HK-2 (cell line): ENCODE measurements at regions not wholly inside any gene's neighbourhood (a gene's known extent, or its start where the extent isn't known, plus 50 kb on each side); places are given as distances from the start of the nearest gene placed in this dataset.
"Not testable (repeated sequence)": the region's sequence is repeated elsewhere in the genome, so short reads cannot be mapped to it uniquely, and the experiment has no call there.

Experiments used
- DNase-seq: peaks from one replicate; pipeline ENCODE4 v3.0.0-alpha.2; 2018; ENCODE audit not compliant: unreplicated experiment

DNA sequence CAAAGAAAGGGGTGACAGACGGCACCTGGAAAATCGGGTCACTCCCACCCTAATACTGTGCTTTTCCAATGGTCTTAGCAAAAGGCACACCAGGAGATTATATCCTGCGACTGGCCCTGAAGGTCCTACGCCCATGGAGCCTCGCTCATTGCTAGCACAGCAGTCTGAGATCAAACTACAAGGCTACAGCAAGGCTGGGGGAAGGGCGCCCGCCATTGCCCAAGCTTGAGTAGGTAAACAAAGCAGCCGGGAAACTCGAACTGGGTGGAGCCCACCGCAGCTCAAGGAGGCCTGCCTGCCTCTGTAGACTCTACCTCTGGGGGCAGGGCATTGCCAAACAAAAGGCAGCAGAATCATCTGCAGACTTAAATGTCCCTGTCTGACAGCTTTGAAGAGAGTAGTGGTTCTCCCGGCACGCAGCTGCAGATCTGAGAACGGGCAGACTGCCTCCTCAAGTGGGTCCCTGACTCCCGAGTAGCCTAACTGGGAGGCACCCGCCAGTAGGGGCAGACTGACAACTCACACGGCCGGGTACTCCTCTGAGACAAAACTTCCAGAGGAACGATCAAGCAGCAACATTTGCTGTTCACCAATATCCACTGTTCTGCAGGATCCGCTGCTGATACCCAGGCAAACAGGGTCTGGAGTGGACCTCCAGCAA lies 406.0 kb downstream of the TFAP2B start:
- not testable (repeated sequence) for DNase-seq

DNA sequence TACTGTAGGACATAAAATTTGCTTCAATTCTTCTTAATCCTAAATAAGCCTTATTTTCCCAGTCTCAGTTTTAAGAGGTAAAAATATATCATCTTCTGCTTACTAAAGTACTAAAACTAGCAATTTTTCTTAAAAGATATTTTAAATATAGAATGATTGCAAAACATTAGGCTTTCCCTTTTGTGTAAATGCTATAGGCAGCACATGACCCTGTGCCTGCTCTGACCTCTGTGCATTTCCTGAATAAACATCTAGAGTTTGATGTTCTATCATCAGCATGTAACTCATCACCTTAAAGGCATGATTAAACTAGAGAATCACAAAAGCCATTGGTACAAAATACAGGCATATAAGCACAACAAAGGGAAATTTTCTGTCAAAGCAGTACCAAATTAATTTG lies 422.7 kb downstream of the TFAP2B start:
- DNase-seq: no peak

DNA sequence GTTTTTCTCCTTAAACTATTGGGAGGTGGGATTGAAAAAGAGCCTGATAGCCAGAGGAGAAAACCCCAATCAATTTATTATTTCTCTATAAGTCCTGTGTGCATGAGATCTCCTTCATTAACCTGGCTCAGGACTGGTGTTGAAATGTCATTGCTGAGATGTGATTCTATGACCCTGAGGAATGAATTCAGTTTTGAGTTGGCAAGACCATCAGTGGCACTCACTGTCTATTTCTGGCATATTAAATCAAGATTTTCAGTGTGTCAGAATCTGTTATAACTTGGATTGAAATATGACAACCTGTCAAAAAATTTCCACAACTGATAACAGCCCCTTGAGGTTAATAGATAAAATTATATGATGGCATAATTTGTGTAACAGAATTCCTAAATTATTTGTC lies 431.1 kb downstream of the TFAP2B start:
- DNase-seq: no peak

DNA sequence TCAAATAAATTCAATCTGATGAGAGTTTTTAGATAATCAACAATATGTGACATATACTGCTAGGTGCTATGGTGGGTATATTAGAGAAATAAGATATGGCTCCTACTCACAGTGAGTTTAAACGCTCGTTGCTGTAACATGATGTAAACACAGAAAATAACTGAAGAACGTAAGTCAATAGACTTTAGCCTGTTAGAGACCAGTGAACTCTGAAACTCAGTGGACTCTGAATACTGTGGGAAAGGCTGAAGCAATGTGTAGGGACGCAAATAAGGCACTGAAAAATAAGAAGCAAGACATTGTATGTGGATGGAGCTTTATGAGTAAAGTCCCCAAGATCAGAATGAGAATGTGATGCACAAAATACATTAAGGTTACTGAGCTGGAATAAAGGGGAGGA lies 431.6 kb downstream of the TFAP2B start:
- no peak for DNase-seq

DNA sequence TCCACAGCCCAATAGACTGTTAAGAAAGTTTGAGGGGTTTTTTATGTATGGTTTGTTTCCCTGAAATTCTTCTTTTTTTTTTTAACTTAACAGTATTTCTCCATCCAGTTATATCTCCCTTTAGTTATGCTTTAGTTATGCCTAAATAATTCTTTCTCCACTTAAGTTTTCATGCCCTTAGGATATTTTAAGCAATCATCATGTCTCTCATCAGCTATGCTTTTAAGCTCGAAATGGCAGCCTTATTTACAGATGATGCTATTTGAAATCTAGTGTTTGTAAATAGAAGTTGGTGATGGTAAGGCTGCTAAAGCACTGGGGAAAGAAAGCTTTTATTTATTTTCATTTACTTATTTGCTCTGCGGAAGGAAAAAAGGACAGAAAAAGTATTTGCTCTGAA lies 439.3 kb downstream of the TFAP2B start:
- no peak for DNase-seq

DNA sequence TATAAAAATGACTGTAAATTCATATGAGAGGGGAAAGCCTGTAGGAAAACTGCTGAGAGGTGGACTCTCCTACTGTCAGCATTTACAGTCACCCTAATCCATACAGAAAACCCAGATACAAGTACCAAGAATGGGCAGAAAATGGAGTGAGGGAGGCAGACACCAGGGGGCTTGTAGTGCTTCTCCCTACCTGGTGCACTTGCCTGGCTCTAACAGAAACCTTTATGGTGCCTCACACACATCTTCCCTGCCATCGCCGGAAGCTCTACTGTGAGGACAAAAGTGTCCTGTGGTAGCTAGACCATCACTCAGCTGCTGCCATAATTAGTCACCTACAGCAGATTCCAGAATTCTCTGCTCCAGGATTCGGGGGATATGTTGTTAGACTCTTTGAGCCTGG lies 441.3 kb downstream of the TFAP2B start:
- DNase-seq: no peak

DNA sequence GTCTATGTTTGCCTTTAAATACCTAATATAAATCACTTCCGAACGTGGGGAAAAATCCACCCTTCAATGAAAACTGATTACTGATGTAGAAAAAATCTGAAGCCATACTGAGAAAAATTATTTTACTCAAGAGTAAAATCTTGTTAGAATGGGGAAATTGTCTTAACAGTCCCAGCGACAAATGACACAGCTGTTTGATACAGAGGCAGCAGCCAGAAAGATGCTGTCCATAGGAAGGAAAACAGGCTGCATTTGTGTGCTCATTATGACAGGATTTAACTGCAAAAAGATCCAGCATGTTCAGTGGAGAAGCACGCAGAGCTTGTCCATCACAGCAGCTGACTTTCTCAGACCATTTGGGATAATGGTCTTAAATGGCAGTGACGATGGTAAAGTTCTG lies 443.0 kb downstream of the TFAP2B start:
- DNase-seq: no peak

DNA sequence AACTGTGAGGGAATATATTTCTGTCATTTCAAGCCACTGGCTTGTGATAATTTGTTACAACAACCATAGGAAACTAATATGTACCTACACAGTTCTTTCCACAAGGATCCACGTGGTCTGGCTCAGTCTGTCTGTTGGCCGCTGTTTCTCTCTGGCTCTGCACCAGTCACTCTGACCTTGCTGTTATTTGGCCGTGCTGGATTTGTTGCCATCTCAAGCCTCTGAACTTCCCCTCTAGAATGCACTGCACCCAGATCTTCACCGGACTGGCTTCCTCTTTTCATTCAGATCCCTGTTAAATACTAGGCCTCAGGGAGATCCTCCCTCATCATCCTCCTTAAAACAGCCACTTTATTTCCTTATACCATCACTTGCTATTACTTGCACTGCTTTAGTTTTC lies 446.8 kb downstream of the TFAP2B start:
- DNase-seq: no peak

DNA sequence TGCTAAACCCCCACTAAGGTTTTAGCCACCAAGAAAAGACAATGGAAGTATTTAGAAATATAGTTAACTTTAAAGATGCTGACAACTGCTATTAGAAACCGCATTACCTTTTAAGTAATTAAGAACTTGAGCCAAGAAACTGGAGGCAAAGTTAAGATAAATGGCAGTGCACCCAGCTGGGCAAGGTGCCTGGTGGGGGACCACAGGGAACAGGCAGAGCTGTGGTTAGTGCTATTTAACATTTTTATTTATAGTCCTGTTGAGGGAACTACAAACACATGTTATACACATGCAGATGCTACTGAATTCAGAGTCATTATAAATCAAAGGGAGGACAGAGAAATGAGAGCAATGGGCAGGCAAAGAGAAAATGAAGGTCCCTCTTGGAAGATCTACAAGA lies 447.9 kb downstream of the TFAP2B start:
- no peak for DNase-seq

DNA sequence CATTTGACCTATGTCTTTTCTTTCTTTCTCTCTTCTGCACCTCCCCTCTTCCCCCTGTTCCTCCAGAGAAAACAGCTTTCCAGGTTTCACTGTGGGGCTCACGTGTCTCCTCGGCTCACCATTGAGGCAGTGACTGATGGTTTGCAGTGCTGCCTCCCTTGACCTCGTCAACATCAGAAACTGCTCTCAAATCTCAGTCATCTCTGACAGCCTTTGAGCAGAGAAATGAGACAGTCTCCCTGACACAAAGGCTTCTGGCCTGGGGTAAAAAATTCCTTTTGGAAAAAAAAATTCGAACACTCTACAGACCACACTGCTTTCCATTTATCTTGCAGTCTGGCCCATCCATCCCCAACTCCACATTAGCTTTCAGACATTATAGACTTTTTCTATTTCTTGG lies 450.0 kb downstream of the TFAP2B start:
- no peak for DNase-seq

DNA sequence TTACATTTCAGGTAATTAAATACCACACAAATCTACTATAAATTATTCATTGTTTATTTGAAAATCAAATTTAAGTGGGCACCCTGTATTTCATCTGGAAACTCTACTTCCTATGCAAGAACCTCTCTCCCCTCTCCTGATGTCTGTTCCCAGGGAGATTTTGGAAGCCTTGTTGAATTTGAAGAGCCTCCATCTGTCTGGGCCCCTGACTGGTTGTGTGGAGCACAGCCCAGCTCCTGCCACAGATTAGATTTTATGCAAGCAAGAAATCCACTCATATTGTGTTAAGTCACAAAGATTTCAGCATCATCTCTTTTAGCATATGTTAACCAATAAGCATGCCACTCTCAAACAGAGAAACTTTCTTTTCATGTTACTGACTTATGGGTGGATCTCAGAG lies 451.2 kb downstream of the TFAP2B start:
- no peak for DNase-seq

DNA sequence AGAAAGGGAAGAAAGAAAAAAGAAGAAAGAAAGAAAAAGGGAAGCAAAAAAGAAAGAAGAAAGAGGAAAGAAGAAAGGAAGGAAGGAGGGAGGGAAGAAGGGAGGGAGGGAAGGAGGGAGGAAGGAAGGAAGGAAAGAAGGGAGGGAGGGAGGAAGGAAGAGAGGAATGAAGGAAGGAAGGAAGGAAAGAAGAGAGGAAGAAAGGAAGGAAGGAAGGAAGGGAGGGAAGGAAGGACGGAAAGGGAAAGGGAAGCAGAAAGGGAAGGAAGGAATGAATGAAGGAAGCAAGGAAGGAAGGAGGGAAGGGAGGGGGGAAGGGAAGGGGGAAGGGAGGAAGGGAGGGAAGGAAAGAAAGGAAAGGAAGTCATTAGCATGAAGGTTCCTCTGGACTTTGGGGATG lies 452.9 kb downstream of the TFAP2B start:
- no peak for DNase-seq

DNA sequence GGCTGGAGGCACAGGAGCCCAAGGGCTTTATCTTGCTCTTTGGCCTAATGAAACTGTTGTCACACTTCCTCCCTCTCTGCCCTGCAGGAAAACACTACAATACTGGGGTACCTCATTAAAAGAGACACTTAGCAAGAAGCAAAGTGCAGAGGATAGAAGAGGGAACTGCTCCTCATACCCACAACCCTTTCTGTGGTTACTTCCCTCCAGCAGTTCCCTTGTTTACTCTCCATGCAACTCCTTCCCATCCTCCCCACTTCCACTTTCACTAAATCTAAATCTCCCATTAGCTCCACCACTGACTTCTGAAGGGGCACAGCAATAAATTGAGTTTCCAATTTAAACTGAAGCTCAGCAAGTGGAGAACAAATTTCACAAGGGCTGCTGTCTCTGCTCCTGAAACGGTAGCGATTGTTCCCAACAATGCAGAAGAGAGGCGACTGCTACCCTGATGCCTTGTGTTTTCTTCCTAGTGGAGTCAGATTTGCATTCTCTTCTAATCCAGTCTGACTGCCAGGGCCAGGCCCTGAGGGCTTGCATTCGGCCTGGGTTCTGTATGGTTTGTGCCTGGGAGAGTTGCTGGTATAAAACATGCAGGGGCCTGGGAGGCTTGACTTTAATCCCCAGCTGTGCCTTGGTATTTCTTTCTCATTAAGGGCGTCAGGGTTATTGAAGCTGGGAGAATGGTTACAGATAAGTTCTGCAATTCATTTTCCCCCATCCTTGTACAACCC lies 454.7 kb downstream of the TFAP2B start:
- no peak for DNase-seq

DNA sequence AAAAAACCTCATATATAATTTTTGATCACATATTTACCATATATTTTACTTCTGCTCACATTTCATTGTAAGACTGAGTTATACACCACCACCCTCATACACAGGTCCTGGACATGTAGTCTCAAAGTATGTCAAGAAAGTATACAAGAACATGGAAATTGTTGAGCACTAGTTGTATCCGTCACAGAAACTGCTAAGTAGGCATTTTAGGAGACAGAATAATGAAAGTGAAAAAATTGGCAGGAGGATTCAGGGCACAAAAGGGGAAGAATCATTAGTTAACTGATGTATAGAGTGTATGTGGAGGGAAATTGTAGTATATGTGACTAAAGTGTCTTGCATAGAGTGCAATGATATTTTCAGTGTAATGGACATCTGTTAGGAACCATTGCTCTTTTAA lies 458.8 kb downstream of the TFAP2B start:
- no peak for DNase-seq

DNA sequence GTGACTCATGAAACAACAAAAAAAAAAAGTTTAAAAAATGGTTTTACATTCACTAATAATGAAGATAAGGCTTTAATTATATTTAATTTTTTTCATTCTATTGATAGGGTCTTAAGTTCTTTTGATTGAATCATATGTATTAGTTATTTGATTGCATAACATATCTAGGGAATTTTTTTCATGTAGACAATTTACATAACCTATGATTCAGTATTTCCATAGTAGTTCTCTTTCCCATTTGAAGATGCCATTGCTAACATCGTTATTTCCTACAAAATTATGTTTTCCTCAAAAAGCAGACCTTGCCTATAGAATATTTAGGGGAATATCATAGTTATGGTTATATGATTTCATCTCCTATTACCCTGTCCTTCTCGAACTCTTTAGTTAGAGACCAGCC lies 463.4 kb downstream of the TFAP2B start:
- no peak for DNase-seq

DNA sequence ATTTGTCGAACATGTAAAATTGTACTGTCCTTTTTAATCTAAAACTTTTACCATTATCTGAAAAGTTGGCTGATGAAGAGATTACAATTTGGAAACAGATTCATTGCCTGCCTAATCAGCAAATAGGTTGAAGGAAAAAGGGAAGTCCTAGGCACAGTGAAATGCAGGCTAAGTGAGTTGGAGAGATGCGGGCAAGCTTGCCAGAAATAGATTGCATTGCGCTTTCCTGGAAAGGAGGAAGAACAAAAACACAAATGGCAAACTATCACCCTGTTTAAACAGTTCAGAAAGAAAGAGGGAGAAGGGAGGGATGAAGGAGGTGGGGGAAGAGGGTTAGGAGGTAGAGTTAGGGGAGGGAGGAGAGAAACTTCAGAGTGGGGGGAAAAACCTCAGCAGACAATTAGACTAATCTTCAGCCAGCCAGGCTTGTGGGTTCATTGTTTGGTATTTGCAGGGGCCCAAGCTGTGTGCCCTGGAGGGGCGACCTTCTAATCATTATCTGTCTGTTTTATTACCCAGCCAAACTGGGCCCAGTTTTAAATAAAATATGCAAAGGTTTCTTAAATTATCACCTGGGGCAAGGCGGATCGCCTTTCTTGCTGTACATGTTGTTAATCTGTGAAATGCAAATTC lies 465.2 kb downstream of the TFAP2B start:
- DNase-seq: no peak

DNA sequence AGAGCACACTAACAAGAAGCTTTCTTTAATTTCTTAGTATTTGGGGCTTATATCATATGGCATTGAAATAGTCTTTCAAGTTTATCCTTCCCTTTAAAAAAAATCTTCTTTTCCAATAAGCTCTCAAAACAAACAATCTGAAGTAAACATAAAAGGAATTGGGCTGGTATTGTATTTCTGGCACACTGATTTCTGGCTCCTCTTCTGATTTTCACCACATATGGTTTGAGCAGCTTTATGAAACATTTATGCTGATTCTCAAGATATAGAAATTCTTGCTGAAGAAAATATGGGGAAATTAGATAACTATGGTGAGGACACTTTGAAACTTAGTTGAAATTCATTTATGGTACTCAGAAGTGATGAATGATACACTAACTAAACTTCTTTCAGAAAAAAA lies 467.2 kb downstream of the TFAP2B start:
- no peak for DNase-seq

DNA sequence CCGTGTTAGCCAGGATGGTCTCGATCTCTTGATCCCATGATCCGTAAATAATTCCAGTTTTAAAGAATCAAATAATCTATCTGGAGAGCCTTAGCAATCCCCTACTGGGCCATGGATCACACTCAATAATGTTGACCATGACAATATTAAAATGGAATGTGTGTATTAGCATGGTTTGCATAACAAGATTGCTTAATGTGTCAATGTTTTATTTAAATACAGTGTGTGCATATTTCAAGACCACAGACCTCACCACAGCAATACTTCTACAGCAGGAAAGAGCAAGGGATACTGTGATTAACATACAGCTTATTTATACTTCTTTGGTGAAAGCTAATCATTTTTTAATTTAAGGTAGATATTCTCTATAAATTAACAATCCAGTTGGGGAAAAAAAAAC lies 470.4 kb downstream of the TFAP2B start:
- no peak for DNase-seq

DNA sequence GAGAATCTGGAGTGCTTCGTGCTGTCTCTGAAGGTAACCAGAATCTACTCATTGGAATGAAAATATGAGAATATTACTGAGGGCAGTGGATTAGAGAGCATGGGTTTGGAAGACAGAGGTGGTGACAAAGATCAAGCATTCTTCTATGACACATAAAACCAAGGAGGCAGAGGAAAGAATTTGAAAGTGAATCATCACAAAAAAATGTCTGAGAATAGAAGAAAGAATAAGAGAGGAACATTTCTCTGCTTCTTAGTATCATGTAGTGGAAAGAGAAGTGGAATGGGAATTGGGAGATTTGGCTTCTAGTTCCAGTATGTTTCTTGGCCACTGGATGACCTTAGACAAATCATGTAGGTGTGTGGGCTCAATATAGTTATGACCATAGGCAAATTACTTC lies 474.0 kb downstream of the TFAP2B start:
- no peak for DNase-seq

DNA sequence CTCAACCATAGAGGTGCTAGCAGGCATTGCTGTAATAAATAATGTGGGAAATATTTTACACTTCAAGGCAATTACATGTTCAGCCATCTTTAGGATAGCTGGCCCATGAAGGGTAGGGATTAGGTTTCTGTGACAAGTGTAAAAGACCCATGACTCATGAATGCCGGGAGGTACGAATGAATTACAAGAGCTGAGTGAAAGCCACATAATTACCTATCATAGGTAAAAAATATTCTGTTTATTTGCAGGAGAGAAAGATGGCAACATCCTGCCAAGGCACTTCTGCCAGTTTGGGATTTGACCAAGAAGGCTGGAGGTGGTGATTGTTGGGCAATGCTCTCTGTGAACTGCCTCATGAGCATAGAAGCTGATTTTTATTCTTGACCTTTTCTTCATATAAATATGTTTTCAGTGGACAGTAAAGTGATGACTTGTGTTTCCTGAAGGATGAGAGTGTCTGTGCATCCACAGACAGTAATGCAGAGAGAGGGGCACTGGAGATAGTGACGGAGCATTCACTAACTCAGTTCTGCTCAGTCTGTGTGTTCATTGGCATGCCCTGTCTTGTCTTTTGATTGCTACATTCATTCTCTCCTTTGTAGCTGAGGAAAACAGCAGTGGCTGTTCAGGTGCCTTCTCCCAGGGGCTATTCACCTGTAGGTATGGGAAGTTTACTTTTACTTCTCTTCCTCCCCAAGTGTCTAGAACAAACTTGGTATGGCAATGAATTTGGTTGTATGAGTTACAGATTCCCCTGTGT lies 481.1 kb downstream of the TFAP2B start:
- DNase-seq: no peak

DNA sequence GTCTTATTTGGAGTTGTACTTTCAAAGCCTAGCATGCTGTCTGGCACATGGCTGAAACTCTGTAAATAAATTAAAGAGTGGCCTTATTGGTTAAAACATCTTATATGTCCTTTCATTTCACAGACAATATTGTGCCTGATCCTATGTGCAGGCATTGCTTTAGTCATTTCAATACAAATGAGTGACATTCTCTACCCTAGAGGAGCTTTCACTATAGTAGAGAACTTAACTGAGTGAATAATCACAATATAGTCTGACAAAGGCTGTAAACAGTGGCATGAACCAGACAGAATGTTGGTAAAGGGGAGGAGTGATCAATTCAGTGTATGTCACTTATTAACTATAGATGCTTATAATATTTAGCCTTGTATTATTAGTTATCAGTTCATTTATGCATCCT lies 481.8 kb downstream of the TFAP2B start:
- no peak for DNase-seq

DNA sequence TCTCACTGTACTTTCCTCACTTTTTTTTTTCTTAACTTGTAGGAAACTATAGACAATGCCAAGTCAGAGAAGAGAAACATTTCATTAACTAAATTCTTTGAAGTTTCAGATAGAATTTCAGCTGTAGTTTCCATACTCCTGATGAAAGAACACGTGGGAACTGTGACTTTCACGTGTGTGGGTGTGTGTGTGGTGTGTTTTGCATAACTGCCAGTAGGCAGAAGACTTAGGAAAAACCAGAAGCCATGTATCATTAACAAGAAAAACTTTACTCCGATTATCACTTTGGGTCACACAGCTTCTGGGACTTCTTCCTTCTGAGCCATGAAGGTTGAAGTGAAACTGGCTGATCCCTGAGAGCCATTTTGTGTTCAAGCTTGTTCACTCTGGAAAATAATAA lies 483.3 kb downstream of the TFAP2B start:
- no peak for DNase-seq

DNA sequence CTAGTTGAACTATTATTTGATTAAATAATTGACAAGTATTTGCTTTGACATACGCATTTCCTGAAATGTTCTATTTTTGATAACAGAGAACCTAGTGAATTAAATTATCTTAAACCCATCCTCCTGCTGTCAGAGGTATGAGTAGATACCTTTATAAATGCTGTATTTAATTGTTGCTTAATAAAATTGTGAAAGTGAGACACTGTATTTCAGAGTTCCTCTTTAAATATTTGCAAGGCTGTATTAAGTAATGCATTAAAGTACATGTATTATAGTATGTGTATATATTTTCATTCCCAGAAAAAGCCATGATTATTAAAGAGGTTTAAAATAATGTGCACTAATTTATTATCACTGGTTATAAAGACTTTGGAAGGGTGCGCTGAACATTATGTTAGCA lies 483.8 kb downstream of the TFAP2B start:
- DNase-seq: no peak
